ENCODE measurements at regions not wholly inside any gene's neighbourhood (a gene's known extent, or its start where the extent isn't known, plus 50 kb on each side); places are given as distances from the start of the nearest gene placed in this dataset.

DNA sequence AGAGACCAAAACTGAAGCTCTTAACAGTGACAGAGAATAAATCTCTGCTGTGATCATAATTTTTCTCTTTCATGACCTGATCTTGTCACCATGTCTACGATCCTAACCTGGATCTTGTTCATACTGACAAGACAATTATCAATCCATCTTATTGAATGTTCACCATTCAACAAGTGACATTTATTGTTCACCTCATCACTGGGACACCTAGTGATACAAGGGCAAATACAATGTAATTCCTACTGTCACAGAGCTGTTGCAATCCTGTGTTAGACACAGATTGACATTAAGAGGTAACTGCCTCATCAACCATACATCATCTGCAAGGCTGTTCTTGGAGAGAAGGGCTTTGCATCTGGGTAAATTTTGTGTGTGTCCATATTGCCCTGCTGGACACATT, 942.4 kb upstream of the PRR20A start:
- DNase-seq (ENCODE audit: low spot score), result no peak

DNA sequence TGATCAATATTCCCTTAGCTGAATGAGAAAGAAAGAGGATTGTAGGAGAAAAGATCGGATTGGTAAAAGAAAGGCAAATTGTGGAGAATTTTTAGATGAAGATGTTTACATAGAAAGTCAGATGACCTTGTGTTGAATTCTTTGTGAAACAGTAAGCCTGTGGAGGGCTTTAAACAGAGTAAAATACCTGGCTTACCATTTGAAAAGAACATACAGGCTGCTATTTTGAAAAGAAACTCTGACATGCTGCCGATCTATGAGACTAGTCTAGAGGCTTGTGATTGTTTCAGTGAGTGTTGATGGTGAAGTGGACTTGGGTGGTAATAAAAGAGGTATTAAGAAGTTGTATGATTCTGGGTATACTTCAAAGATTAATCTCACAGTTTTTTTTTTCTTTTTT, 938.9 kb upstream of the PRR20A start:
- DNase-seq (ENCODE audit: low spot score), result peak; percentile 12

DNA sequence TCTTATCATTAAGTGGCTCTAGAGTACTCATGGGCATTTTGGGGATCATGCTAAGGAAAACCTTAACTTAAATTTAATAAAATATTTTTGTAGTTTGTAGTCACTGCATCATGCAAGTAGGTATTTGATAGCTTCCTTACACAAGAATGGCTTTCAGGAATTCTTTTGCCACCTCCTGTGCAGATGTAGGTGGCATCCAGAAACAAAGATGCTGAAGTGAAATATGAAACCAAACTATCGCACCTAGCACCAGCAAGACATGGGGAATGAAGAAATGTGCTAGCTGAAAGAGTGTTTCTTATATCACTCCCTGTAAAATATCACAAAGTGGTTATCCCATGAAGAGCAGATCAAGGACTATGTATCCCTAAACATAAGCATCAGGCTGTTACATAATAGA, 924.5 kb upstream of the PRR20A start:
- peak; percentile 12 for DNase-seq (ENCODE audit: low spot score)

- DNase-seq (ENCODE audit: low spot score), result no peak
Measured at GRCh38 chr13:56247692-56248091, 893.0 kb upstream of the PRR20A start.

DNA sequence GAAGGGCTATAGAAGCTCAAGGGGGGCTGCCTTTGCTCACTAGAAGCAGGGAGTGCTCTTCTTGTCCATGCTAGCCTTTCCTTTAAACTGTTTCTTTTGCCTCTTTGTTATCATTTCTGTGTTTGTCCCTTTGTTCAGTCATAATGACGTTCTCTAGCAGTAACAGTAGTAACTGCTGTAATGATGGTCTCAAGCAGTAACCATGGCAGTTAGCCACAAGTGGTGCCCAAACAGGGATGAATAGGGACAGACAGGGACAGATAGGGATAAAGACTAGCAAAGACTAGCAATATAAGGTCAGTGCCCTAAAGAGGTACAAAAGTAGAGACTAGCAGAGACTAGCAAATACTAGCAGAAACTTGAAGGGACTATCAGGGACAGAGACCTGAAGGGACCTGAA, 869.0 kb upstream of the PRR20A start:
- DNase-seq (ENCODE audit: low spot score), result no peak

- DNase-seq (ENCODE audit: low spot score), result no peak
Measured at GRCh38 chr13:56283262-56283828, 857.4 kb upstream of the PRR20A start.

DNA sequence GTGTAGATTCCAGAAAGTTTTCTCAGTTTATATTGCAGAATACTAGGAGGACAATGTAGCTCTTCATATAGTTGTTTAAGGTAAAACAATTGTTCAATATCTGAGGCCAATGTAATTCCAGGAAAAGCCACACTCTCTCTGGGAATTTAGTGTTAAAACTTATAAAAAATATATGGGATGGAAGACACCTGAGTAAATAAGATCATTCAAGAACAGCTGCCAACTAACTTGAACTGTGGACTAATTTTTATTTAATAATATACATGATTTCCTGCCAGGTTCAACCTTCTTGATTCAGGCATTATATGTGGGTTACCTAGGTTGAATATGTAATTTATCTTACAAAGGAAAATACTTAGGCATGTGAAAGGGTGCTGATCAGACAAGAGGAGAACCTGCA, 841.1 kb upstream of the PRR20A start:
- no peak for DNase-seq (ENCODE audit: low spot score)

GRCh38 chr13:56314765-56315164, 826.0 kb upstream of the PRR20A start:
- no peak for DNase-seq (ENCODE audit: low spot score)

DNA sequence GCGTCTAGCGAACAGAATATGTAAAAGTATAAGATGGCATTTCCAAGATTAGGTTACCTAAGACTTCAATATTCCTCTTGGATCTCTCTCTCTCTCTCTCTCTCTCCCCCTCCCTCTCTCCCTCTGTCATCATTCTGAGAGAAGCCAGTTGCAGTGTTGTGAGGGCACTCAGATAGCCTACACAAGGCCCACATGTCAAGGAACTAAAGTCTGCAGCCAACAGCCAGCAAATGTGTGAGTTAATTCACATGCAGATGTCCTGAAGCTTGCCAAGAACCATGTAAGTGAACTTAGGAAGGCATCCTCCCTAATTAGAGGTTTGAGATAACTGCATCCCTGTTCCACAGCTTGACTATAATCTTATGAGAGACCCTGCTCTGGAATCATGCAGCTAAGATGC, 822.9 kb upstream of the PRR20A start:
- peak; percentile 20 for DNase-seq (ENCODE audit: low spot score)

GRCh38 chr13:56332671-56333070, 808.0 kb upstream of the PRR20A start:
- DNase-seq (ENCODE audit: low spot score), result no peak

DNA sequence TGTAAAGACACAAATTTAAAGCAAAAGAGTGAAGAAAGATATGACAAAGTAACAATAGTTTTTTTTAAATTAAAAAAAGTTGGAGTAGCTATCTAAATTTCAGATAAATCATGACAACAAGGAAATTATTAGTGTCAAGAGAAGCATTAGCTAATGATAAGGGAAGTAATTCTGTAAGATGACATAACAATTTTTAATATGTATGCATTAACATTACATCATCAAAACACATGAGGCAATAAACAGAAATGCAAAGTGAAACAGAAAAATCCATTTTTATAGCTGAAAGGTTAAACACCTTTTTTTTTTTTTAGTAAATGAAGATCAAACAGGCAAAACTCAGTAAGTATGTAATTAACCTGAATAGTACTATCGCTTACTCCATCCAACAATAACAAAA, 804.9 kb upstream of the PRR20A start:
- no peak for DNase-seq (ENCODE audit: low spot score)

- no peak for DNase-seq (ENCODE audit: low spot score)
Measured at GRCh38 chr13:56338421-56338820, 802.3 kb upstream of the PRR20A start.

DNA sequence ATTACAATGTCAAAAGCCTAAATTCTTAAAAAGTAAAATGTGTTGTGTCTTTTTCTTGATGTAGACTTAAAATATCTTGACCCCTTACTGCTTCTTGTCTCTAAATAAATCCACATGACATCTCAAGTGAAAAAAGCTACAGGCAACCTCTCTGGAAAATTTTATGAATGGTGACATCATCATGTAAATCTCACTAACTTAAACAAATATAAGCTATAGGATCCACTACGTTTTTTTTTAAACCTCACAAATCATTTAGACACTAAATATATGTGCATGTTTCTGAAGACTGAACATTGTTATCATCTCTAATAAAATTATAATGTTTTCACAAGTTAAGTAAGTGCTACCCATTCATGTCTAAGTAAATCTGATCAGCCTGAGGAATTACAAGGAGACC, 793.7 kb upstream of the PRR20A start:
- DNase-seq (ENCODE audit: low spot score), result no peak

DNA sequence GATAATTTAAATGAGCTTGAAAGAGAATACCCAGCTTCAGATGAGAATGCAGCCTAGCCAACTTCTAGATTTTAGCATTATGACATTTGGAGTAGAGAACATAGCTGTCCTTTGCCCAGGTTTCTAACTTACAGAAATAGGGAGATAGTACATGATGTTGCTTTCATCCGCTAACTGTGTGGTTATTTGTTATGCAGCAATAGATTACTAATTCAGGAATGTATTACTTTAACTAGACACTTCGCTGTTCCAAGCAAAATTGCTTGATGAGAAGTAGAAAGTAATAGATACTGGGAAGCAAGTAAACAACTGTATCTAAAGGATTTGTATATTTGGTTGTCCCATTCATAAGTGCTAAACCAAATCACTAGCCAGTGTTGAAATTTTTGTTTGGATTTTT, 790.9 kb upstream of the PRR20A start:
- DNase-seq (ENCODE audit: low spot score), result no peak

GRCh38 chr13:56351041-56351440, 789.7 kb upstream of the PRR20A start:
- peak; percentile 50 for DNase-seq (ENCODE audit: low spot score)

DNA sequence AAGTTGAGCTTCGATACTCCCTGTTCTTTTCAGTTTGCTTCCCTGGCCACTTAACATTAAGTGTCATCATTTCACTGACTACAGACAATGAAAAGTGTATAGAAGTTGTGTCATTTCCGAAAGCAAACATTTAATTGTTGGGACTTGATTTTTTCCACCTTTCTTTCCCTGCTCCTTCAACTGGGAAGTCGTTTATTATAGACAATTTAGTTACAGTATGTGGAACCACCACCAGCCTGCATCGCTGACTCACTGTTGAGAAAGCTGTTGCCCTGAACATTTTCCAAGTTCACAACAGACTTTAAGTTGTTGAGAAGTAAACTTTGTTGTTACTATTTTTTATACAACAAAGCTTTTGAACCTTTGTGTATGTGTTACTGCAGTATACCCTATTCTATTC, 788.4 kb upstream of the PRR20A start:
- DNase-seq (ENCODE audit: low spot score), result no peak

DNA sequence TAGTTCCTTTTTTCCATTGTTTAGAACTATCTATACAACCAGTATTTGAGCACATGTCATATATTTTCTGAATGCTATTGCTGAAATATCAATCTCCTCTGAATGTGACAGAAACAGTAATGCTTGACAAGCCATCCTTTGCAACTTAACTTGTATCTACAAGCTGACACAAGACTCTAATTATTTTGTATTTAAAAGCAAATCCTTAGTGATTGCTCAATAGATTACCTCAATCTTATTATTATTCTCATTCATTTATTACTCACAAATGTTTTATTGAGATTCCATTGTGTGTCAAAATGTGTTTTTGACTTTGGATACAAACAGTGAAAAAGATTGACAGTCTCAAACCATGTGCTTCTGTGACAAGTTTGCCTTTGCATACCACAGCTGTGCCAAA, 787.8 kb upstream of the PRR20A start:
- DNase-seq (ENCODE audit: low spot score), result no peak

DNA sequence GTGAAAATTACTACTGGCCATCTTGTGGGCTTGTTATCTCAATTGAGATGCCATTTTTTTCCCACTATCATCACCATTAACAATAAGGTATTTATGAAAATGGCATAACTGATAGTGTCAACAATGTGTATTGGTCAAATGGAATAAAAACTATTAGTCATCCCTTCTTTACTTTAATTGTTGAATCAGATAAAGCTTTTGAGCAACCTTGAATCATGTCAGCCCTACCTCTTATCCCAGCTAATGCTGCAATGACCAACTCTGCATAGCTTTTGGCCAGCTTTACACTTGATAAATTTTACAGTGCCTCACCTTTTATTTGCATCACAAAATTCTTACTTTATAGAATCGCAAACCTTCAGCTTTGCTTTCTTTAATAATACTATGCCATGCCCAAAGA, 784.0 kb upstream of the PRR20A start:
- no peak for DNase-seq (ENCODE audit: low spot score)

DNA sequence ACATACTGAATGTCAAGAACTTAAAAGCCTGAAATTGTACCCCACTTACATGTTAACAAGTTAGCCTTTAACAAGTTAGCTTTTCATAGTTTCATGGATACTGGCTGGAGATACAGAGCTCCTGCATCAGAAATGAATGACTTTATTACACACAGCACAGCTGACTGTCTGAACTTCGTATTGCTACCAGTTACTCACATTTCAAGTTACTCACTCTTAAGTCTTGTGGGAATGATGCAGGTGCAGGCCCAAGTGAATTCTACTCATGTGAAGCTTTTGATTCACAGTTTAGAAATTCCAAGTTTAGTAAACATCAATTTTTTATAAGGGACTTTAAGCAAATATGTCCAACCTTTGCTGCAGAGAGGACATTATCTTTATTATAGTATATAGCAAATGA, 762.2 kb upstream of the PRR20A start:
- DNase-seq (ENCODE audit: low spot score), result no peak

- DNase-seq (ENCODE audit: low spot score), result no peak
Measured at GRCh38 chr13:56393549-56393948, 747.2 kb upstream of the PRR20A start.

DNA sequence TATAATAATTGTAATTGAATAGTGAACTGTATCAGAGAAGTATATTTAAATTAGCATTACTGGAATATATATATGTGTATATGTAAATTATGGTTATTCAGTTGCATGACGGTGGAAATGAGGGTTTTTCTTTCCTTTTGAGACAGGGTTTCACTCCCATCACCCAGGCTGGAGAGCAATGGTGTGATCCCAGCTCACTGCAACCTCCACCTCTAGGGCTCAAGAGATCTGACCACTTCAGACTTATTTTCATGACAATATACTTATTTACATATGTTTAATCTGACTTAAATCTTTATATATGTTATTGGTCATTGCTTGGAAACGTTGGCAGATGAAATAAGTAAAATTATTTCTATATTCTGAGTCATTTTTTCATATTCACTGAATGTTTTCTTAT, 744.4 kb upstream of the PRR20A start:
- DNase-seq (ENCODE audit: low spot score), result no peak

GRCh38 chr13:56400774-56401173, 739.9 kb upstream of the PRR20A start:
- DNase-seq (ENCODE audit: low spot score), result no peak

DNA sequence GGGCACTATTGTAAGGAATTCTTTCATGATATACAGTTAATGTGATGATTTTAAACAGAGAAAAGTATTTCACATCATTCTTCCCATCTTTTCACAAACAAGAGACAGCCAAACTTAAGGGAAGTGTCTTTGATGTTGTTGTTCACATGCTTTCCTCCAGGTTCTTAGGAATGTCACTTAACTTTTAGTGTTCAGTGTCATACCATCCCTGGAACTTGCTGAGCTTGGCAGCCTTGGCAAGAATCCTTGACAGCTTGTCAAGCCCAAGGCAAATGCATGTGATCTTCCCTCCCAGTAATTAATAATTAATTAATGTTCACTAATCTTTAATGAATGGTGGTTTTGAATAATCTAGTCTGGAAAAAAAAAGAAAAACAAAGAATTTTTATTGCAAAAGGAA, 727.9 kb upstream of the PRR20A start:
- no peak for DNase-seq (ENCODE audit: low spot score)

- DNase-seq (ENCODE audit: low spot score), result no peak
Measured at GRCh38 chr13:56424246-56424645, 716.5 kb upstream of the PRR20A start.
